Hepatocyte (in vitro differentiated cells): ENCODE measurements at regions not wholly inside any gene's neighbourhood (a gene's known extent, or its start where the extent isn't known, plus 50 kb on each side); places are given as distances from the start of the nearest gene placed in this dataset.

ENCODE experiments used
- CTCF ChIP-seq: fragments of 200-600 bp; sonication (generic); IDR thresholded peaks from 2 replicates; pipeline ENCODE4 v1.5.1; 2016; ENCODE audit warnings: antibody characterized with exemption, mild to moderate bottlenecking; ENCODE audit not compliant: poor library complexity
- EZH2 ChIP-seq: fragments of 200-600 bp; sonication (generic); IDR thresholded peaks from 2 replicates; pipeline ENCODE4 v1.6.1; 2016; ENCODE audit warnings: antibody characterized with exemption, mild to moderate bottlenecking, borderline replicate concordance
- EZH2phosphoT487 ChIP-seq: fragments of 200-600 bp; sonication (generic); IDR thresholded peaks from one replicate; pipeline ENCODE4 v1.6.1; 2018; ENCODE audit warnings: antibody characterized with exemption, mild to moderate bottlenecking, low read depth, moderate library complexity; ENCODE audit not compliant: unreplicated experiment, severe bottlenecking

DNA sequence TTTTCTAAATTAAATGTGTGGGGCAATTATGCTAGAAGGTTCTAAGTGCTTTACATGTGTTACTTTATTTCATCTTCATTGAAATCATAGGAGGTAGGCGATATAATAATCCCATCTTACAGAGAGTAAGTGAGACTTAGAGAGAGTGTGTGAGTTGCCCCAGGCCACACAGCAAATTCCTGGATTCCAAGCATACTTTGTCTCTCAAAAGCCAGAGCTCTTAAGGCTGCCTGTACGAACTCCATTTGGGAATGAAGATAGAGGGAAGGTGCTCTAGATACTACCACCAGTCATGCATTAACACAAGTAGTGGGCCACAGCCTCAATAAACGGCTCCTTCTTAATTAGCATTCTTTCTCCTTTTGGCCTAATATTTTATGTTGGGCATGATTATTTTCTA is 170.1 kb downstream of the SIPA1L2 start:
- no peak for TF ChIP-seq CTCF
- TF ChIP-seq EZH2, result no peak
- no peak for TF ChIP-seq EZH2phosphoT487
